ENCODE measurements at regions not wholly inside any gene's neighbourhood (a gene's known extent, or its start where the extent isn't known, plus 50 kb on each side); places are given as distances from the start of the nearest gene placed in this dataset.

DNA sequence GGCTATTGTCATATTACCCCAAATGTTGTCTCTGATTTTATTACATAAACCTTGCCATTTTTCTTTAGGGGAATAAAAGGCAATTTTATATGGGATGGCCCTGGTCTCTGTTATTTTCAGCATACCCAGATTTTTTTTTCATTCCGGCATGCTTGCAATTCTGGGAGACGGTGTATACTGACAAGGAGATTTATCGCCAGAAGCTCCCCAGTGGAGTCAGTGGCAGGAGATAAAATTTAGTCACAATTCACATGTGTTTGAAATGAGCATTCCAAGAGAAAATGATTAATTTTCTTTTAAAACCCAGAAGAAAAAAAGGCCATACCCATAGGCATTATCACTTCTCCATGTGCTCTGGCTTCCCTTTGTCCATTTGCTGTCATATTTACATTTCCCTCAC, 250.8 kb upstream of the RSPO3 start (continued):
- TF ChIP-seq, protein P1, sequence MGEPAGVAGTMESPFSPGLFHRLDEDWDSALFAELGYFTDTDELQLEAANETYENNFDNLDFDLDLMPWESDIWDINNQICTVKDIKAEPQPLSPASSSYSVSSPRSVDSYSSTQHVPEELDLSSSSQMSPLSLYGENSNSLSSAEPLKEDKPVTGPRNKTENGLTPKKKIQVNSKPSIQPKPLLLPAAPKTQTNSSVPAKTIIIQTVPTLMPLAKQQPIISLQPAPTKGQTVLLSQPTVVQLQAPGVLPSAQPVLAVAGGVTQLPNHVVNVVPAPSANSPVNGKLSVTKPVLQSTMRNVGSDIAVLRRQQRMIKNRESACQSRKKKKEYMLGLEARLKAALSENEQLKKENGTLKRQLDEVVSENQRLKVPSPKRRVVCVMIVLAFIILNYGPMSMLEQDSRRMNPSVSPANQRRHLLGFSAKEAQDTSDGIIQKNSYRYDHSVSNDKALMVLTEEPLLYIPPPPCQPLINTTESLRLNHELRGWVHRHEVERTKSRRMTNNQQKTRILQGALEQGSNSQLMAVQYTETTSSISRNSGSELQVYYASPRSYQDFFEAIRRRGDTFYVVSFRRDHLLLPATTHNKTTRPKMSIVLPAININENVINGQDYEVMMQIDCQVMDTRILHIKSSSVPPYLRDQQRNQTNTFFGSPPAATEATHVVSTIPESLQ (CRISPR knock-in tag; IDR thresholded peaks at IDR 0.05) = no peak
- TF ChIP-seq OVOL2 (CRISPR knock-in tag; IDR thresholded peaks at IDR 0.05; ENCODE audit: borderline replicate concordance) (no peak), NR3C1 (CRISPR knock-in tag; conservative IDR thresholded peaks at IDR 0.05; ENCODE audit: low read depth) (no peak), SOX15 (CRISPR knock-in tag; IDR thresholded peaks at IDR 0.05) (no peak), SP1 (CRISPR knock-in tag; conservative IDR thresholded peaks at IDR 0.05) (no peak), NR1H2 (CRISPR knock-in tag; IDR thresholded peaks at IDR 0.05) (no peak)
- TF ChIP-seq, protein P2, sequence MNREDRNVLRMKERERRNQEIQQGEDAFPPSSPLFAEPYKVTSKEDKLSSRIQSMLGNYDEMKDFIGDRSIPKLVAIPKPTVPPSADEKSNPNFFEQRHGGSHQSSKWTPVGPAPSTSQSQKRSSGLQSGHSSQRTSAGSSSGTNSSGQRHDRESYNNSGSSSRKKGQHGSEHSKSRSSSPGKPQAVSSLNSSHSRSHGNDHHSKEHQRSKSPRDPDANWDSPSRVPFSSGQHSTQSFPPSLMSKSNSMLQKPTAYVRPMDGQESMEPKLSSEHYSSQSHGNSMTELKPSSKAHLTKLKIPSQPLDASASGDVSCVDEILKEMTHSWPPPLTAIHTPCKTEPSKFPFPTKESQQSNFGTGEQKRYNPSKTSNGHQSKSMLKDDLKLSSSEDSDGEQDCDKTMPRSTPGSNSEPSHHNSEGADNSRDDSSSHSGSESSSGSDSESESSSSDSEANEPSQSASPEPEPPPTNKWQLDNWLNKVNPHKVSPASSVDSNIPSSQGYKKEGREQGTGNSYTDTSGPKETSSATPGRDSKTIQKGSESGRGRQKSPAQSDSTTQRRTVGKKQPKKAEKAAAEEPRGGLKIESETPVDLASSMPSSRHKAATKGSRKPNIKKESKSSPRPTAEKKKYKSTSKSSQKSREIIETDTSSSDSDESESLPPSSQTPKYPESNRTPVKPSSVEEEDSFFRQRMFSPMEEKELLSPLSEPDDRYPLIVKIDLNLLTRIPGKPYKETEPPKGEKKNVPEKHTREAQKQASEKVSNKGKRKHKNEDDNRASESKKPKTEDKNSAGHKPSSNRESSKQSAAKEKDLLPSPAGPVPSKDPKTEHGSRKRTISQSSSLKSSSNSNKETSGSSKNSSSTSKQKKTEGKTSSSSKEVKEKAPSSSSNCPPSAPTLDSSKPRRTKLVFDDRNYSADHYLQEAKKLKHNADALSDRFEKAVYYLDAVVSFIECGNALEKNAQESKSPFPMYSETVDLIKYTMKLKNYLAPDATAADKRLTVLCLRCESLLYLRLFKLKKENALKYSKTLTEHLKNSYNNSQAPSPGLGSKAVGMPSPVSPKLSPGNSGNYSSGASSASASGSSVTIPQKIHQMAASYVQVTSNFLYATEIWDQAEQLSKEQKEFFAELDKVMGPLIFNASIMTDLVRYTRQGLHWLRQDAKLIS (CRISPR knock-in tag; IDR thresholded peaks at IDR 0.05; ENCODE audit: borderline replicate concordance) = no peak
- TF ChIP-seq, protein P3, sequence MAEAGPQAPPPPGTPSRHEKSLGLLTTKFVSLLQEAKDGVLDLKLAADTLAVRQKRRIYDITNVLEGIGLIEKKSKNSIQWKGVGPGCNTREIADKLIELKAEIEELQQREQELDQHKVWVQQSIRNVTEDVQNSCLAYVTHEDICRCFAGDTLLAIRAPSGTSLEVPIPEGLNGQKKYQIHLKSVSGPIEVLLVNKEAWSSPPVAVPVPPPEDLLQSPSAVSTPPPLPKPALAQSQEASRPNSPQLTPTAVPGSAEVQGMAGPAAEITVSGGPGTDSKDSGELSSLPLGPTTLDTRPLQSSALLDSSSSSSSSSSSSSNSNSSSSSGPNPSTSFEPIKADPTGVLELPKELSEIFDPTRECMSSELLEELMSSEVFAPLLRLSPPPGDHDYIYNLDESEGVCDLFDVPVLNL (CRISPR knock-in tag; IDR thresholded peaks at IDR 0.05; ENCODE audit: borderline replicate concordance, low read depth) = no peak

DNA sequence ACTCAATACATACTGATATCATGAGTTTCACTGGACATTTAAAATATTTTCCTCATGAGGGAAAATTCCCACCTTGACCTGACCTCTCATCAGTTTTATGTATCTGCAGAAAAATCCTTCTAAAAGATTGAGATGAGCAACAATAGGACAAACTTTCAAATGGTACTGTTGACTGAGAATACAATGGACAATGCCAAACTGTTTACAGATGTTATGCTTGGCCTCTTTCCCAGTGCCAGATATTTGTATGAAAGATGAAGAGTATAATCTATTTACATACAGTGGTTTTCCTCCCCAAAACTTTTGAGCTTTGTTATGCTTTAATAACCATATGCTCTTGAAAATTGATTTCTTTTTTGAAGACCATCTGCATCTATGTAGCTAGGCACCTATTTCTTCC, 245.1 kb upstream of the RSPO3 start:
- Mint-ChIP-seq H3K4me1 (no peaks in the 10 kb centered on the region), H3K36me3 (no peaks in the 10 kb centered on the region), H3K27ac (no peak overlapping the region), H3K27me3 (ENCODE audit: low read depth) (no peaks in the 10 kb centered on the region), H3K4me3 (no peak overlapping the region), H3K9me3 (no peaks in the 10 kb centered on the region)
- ATAC-seq (no peak), DNase-seq (ENCODE audit: low spot score) (no peak)
- ChIA-PET CTCF (no interaction called here), POLR2A (no interaction called here)
- TF ChIP-seq, protein P2 (CRISPR knock-in tag; IDR thresholded peaks at IDR 0.05; ENCODE audit: borderline replicate concordance) = no peak
- TF ChIP-seq MXD4 (CRISPR knock-in tag; IDR thresholded peaks at IDR 0.05; ENCODE audit: borderline replicate concordance) (no peak), JAZF1 (CRISPR knock-in tag; IDR thresholded peaks at IDR 0.05) (no peak), FOXK1 (CRISPR knock-in tag; IDR thresholded peaks at IDR 0.05) (no peak), PRRX2 (CRISPR knock-in tag; IDR thresholded peaks at IDR 0.05) (no peak)
- TF ChIP-seq, protein P4, sequence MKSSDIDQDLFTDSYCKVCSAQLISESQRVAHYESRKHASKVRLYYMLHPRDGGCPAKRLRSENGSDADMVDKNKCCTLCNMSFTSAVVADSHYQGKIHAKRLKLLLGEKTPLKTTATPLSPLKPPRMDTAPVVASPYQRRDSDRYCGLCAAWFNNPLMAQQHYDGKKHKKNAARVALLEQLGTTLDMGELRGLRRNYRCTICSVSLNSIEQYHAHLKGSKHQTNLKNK (CRISPR knock-in tag; IDR thresholded peaks at IDR 0.05) = no peak
- TF ChIP-seq, protein P5, sequence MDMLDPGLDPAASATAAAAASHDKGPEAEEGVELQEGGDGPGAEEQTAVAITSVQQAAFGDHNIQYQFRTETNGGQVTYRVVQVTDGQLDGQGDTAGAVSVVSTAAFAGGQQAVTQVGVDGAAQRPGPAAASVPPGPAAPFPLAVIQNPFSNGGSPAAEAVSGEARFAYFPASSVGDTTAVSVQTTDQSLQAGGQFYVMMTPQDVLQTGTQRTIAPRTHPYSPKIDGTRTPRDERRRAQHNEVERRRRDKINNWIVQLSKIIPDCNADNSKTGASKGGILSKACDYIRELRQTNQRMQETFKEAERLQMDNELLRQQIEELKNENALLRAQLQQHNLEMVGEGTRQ (CRISPR knock-in tag; IDR thresholded peaks at IDR 0.05) = no peak
- TF ChIP-seq, protein P6, sequence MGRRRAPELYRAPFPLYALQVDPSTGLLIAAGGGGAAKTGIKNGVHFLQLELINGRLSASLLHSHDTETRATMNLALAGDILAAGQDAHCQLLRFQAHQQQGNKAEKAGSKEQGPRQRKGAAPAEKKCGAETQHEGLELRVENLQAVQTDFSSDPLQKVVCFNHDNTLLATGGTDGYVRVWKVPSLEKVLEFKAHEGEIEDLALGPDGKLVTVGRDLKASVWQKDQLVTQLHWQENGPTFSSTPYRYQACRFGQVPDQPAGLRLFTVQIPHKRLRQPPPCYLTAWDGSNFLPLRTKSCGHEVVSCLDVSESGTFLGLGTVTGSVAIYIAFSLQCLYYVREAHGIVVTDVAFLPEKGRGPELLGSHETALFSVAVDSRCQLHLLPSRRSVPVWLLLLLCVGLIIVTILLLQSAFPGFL (CRISPR knock-in tag; IDR thresholded peaks at IDR 0.05; ENCODE audit: borderline replicate concordance) = no peak
- TF ChIP-seq, protein P7, sequence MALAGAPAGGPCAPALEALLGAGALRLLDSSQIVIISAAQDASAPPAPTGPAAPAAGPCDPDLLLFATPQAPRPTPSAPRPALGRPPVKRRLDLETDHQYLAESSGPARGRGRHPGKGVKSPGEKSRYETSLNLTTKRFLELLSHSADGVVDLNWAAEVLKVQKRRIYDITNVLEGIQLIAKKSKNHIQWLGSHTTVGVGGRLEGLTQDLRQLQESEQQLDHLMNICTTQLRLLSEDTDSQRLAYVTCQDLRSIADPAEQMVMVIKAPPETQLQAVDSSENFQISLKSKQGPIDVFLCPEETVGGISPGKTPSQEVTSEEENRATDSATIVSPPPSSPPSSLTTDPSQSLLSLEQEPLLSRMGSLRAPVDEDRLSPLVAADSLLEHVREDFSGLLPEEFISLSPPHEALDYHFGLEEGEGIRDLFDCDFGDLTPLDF (CRISPR knock-in tag; IDR thresholded peaks at IDR 0.05) = no peak
- TF ChIP-seq, protein P8, sequence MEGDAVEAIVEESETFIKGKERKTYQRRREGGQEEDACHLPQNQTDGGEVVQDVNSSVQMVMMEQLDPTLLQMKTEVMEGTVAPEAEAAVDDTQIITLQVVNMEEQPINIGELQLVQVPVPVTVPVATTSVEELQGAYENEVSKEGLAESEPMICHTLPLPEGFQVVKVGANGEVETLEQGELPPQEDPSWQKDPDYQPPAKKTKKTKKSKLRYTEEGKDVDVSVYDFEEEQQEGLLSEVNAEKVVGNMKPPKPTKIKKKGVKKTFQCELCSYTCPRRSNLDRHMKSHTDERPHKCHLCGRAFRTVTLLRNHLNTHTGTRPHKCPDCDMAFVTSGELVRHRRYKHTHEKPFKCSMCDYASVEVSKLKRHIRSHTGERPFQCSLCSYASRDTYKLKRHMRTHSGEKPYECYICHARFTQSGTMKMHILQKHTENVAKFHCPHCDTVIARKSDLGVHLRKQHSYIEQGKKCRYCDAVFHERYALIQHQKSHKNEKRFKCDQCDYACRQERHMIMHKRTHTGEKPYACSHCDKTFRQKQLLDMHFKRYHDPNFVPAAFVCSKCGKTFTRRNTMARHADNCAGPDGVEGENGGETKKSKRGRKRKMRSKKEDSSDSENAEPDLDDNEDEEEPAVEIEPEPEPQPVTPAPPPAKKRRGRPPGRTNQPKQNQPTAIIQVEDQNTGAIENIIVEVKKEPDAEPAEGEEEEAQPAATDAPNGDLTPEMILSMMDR (IDR thresholded peaks at IDR 0.05) = no peak

Data from WTC11 (cell line).